B cell (primary cell): ENCODE measurements at regions not wholly inside any gene's neighbourhood (a gene's known extent, or its start where the extent isn't known, plus 50 kb on each side); places are given as distances from the start of the nearest gene placed in this dataset.

Experiments
- ATAC-seq: fragments of 200-7000 bp; cut with Tn5 transposase; one replicate; pipeline ENCODE4 v1.10.0; 2021; ENCODE audit warnings: low read depth, mild to moderate bottlenecking, moderate number of reproducible peaks, moderate library complexity
- CTCF ChIA-PET: fragments of 350-600 bp; sonication (Branson Sonifier 250); formaldehyde crosslinking; loops from one replicate; lab custom pipeline; 2021; ENCODE audit warnings: antibody characterized with exemption, inconsistent platforms; lab: Charles Lee
- POLR2A ChIA-PET: fragments of 350-600 bp; sonication (Branson Sonifier 250); formaldehyde crosslinking; loops from one replicate; lab custom pipeline; 2021; ENCODE audit warnings: antibody characterized with exemption; lab: Charles Lee
- DNase-seq: peaks from one replicate; pipeline ENCODE4 v3.0.0; 2013
- H2AFZ ChIP-seq: 2 replicates; pipeline ENCODE4 v1.6.1; 2012; ENCODE audit warnings: mild to moderate bottlenecking, low read depth, low read length; ENCODE audit not compliant: insufficient read depth, poor library complexity, severe bottlenecking
- H3K27ac ChIP-seq, 2 donors: 1 replicate in 1 of 2; 2 replicates in 1 of 2; pipeline ENCODE4 v1.5.1; 2012 to 2013; ENCODE audit warnings: low read length in 2 of 2, mild to moderate bottlenecking in 2 of 2, moderate library complexity in 1 of 2
- H3K27me3 ChIP-seq, 4 experiments: fragments of 200-600 bp in 1 of 4; sonication (generic) in 1 of 4; replicated peaks in 1 of 4; 1 replicate in 2 of 4; 2 replicates in 2 of 4; pipeline versions ENCODE4 v1.6.1 to v1.7.0; 2013 to 2016; ENCODE audit warnings: low read length in 3 of 4, mild to moderate bottlenecking in 2 of 4, mixed read lengths in 1 of 4, moderate library complexity in 1 of 4; ENCODE audit not compliant: insufficient read depth in 4 of 4, control insufficient read depth in 3 of 4; ENCODE audit errors: control extremely low read depth in 1 of 4
- H3K36me3 ChIP-seq, 2 experiments: replicated peaks in 1 of 2; 1 replicate in 1 of 2; 2 replicates in 1 of 2; pipeline versions ENCODE4 v1.6.1 to v1.7.1; 2013; ENCODE audit warnings: low read length in 1 of 2; ENCODE audit not compliant: insufficient read depth in 2 of 2, control insufficient read depth in 1 of 2; ENCODE audit errors: control extremely low read depth in 1 of 2, extremely low read depth in 1 of 2
- H3K4me1 ChIP-seq, 2 donors: fragments of 200-600 bp in 1 of 2; sonication (generic) in 1 of 2; 1 replicate in 1 of 2; 2 replicates in 1 of 2; pipeline versions ENCODE4 v1.5.1 to v1.6.1; 2013 to 2017; ENCODE audit warnings: low read length in 2 of 2; ENCODE audit not compliant: control insufficient read depth in 2 of 2, insufficient read depth in 2 of 2
- H3K4me2 ChIP-seq: replicated peaks from 2 replicates; pipeline ENCODE3; 2012; ENCODE audit warnings: mild to moderate bottlenecking, low read depth, low read length; ENCODE audit not compliant: poor library complexity, severe bottlenecking
- H3K4me3 ChIP-seq, 5 experiments: fragments of 200-600 bp in 1 of 5; sonication (generic) in 1 of 5; 1 replicate in 3 of 5; 2 replicates in 2 of 5; pipeline versions ENCODE4 v1.5.1 to v1.7.0; 2011 to 2016; ENCODE audit warnings: low read length in 4 of 5, mild to moderate bottlenecking in 4 of 5, low read depth in 2 of 5, control low read depth in 1 of 5, moderate library complexity in 1 of 5; ENCODE audit not compliant: insufficient read depth in 1 of 5; ENCODE audit errors: control extremely low read depth in 1 of 5, extremely low read depth in 1 of 5
- H3K79me2 ChIP-seq: fragments of 200-600 bp; sonication (generic); one replicate; pipeline ENCODE4 v1.6.0; 2016; ENCODE audit warnings: low read length; ENCODE audit not compliant: control insufficient read depth, insufficient read depth
- H3K9ac ChIP-seq: fragments of 200-600 bp; sonication (generic); 2 replicates; pipeline ENCODE4 v1.6.1; 2017; ENCODE audit warnings: mild to moderate bottlenecking, low read length, moderate library complexity
- H3K9me3 ChIP-seq, 3 donors: one replicate each; pipeline versions ENCODE4 v1.6.1 to v1.7.1; 2013; ENCODE audit warnings: low read length in 2 of 3; ENCODE audit not compliant: control insufficient read depth in 2 of 3, insufficient read depth in 1 of 3; ENCODE audit errors: control extremely low read depth in 1 of 3
- H4K20me1 ChIP-seq: 2 replicates; pipeline ENCODE4 v1.6.0; 2012; ENCODE audit warnings: mild to moderate bottlenecking, low read length; ENCODE audit not compliant: insufficient read depth, control insufficient read depth, poor library complexity, severe bottlenecking
- H3K27ac Mint-ChIP-seq: one replicate; pipeline ENCODE4 v1.8.0; 2021; ENCODE audit warnings: mixed read lengths
- H3K27me3 Mint-ChIP-seq: one replicate; pipeline ENCODE4 v1.8.0; 2021; ENCODE audit warnings: mixed read lengths
- H3K4me1 Mint-ChIP-seq: one replicate; pipeline ENCODE4 v1.8.0; 2021; ENCODE audit warnings: mixed read lengths
- H3K4me3 Mint-ChIP-seq: one replicate; pipeline ENCODE4 v1.8.0; 2021; ENCODE audit warnings: mixed read lengths
- H3K9me3 Mint-ChIP-seq: one replicate; pipeline ENCODE4 v1.8.0; 2022; ENCODE audit warnings: mixed read lengths; ENCODE audit not compliant: insufficient read depth
- CTCF ChIP-seq: fragments of 200-600 bp; IDR thresholded peaks from one replicate; pipeline ENCODE4 v1.8.0; 2022; ENCODE audit warnings: antibody characterized with exemption, mild to moderate bottlenecking
- EZH2 ChIP-seq: IDR thresholded peaks from 2 replicates; pipeline ENCODE4 v1.6.1; 2012; ENCODE audit warnings: borderline replicate concordance, low read depth, mild to moderate bottlenecking, moderate library complexity, low read length; ENCODE audit not compliant: insufficient read depth, poor library complexity, severe bottlenecking
- WGBS: methylation state at CpG from one replicate; pipeline ENCODE4 v1.1.5; 2013; ENCODE audit warnings: missing lambda C conversion rate; ENCODE audit not compliant: insufficient coverage; 5-methylcytosine and 5-hydroxymethylcytosine counted together
- intact Hi-C: fragments of 100-400 bp; cut with micrococcal nuclease; formaldehyde crosslinking; loops from one replicate; pipeline ENCODE4 v1.10.0; 2022

- WGBS = 67% methylated on average over 15 of the region's 17 CpGs
- H3K79me2 ChIP-seq = no peaks in the 10 kb centered on the region
- H4K20me1 ChIP-seq = no peaks in the 10 kb centered on the region
- peaks cover under 1% of the 10 kb centered on the region for H3K27me3 Mint-ChIP-seq
- no peak overlapping the region for H3K27ac ChIP-seq
- no peaks in the 10 kb centered on the region for H3K27me3 ChIP-seq
- ATAC-seq = no peak
- no peak overlapping the region for H2AFZ ChIP-seq
- no peaks in the 10 kb centered on the region for H3K36me3 ChIP-seq
- no peak overlapping the region for H3K4me2 ChIP-seq
- no peaks in the 10 kb centered on the region for H3K4me1 Mint-ChIP-seq
- CTCF ChIA-PET = no interaction called here
- DNase-seq = no peak
- H3K4me3 Mint-ChIP-seq = no peak overlapping the region
- no peak for TF ChIP-seq EZH2
- no peaks in the 10 kb centered on the region for H3K4me1 ChIP-seq
- intact Hi-C loops = no loop called here
- H3K4me3 ChIP-seq = no peak overlapping the region
- POLR2A ChIA-PET = no interaction called here
- H3K9ac ChIP-seq = no peak overlapping the region
- H3K9me3 ChIP-seq = peaks cover 0 to 3% (median 0%) of the 10 kb centered on the region in 3 donors
- H3K9me3 Mint-ChIP-seq = no peaks in the 10 kb centered on the region
- no peak overlapping the region for H3K27ac Mint-ChIP-seq
Observed at GRCh38 chr2:128408349-128409305, 90.0 kb upstream of the HS6ST1 start.

GRCh38 chr2:128409326-128410034 is 90.8 kb upstream of the HS6ST1 start:
- H3K27me3 Mint-ChIP-seq = no peaks in the 10 kb centered on the region

More at GRCh38 chr2:128409326-128410034, 90.8 kb upstream of the HS6ST1 start:
- intact Hi-C loops = no loop called here
- ATAC-seq (no peak), DNase-seq (no peak)
- Histone ChIP-seq H3K9me3 (no peaks in the 10 kb centered on the region), H3K4me3 (no peak overlapping the region), H3K36me3 (no peaks in the 10 kb centered on the region), H3K4me2 (no peak overlapping the region), H3K27me3 (no peaks in the 10 kb centered on the region), H3K9ac (no peak overlapping the region), H3K27ac (no peak overlapping the region), H2AFZ (no peak overlapping the region), H3K4me1 (no peaks in the 10 kb centered on the region), H3K79me2 (no peaks in the 10 kb centered on the region), H4K20me1 (no peaks in the 10 kb centered on the region)
- 90% methylated on average over 7 of the region's 9 CpGs for WGBS
- no peaks in the 10 kb centered on the region for H3K9me3 Mint-ChIP-seq
- TF ChIP-seq EZH2 (no peak), CTCF (no peak)
- no peak overlapping the region for H3K4me3 Mint-ChIP-seq
- no peaks in the 10 kb centered on the region for H3K4me1 Mint-ChIP-seq
- ChIA-PET CTCF (no interaction called here), POLR2A (no interaction called here)
- H3K27ac Mint-ChIP-seq = no peak overlapping the region
